ENCODE measurements at regions not wholly inside any gene's neighbourhood (a gene's known extent, or its start where the extent isn't known, plus 50 kb on each side); places are given as distances from the start of the nearest gene placed in this dataset.
"Not testable (repeated sequence)": the region's sequence is repeated elsewhere in the genome, so short reads cannot be mapped to it uniquely, and the experiment has no call there.

- DNase-seq = no peak
These were observed 1941.1 kb upstream of the CDH6 start for GRCh38 chr5:29252390-29252789.

- no peak for DNase-seq
These were observed 1946.0 kb upstream of the CDH6 start for GRCh38 chr5:29247346-29248028.

- no peak for DNase-seq
These were observed 1953.1 kb upstream of the CDH6 start for GRCh38 chr5:29240379-29240778.

GRCh38 chr5:29239606-29240005 is 1953.9 kb upstream of the CDH6 start:
- DNase-seq = no peak

GRCh38 chr5:29238115-29238514 is 1955.4 kb upstream of the CDH6 start:
- no peak for DNase-seq

- no peak for DNase-seq
These were observed 1962.3 kb upstream of the CDH6 start for GRCh38 chr5:29231154-29231553.

- no peak for DNase-seq
These were observed 1962.9 kb upstream of the CDH6 start for GRCh38 chr5:29230591-29230990.

GRCh38 chr5:29229461-29229860 is 1964.0 kb upstream of the CDH6 start:
- no peak for DNase-seq

- no peak for DNase-seq
These were observed 1975.3 kb upstream of the CDH6 start for GRCh38 chr5:29218138-29218537.

GRCh38 chr5:29214839-29215238 is 1978.6 kb upstream of the CDH6 start:
- no peak for DNase-seq

GRCh38 chr5:29213475-29213874 is 1980.0 kb upstream of the CDH6 start:
- no peak for DNase-seq

- no peak for DNase-seq
These were observed 1985.5 kb upstream of the CDH6 start for GRCh38 chr5:29208024-29208423.

GRCh38 chr5:29203049-29203448 is 1990.4 kb upstream of the CDH6 start:
- DNase-seq = no peak

- DNase-seq = no peak
These were observed 1995.6 kb upstream of the CDH6 start for GRCh38 chr5:29197631-29198454.

- DNase-seq = no peak
These were observed 1999.5 kb upstream of the CDH6 start for GRCh38 chr5:29193972-29194371.

- not testable (repeated sequence) for DNase-seq
These were observed 2002.0 kb upstream of the CDH6 start for GRCh38 chr5:29191269-29192048.

GRCh38 chr5:29190398-29190797 is 2003.1 kb upstream of the CDH6 start:
- not testable (repeated sequence) for DNase-seq

GRCh38 chr5:29186380-29186779 is 2007.1 kb upstream of the CDH6 start:
- not testable (repeated sequence) for DNase-seq

GRCh38 chr5:29185558-29185957 is 2007.9 kb upstream of the CDH6 start:
- no peak for DNase-seq

GRCh38 chr5:29175774-29176173 is 2017.7 kb upstream of the CDH6 start:
- DNase-seq = no peak

- DNase-seq = no peak
These were observed 2022.9 kb upstream of the CDH6 start for GRCh38 chr5:29170599-29170998.

GRCh38 chr5:29169886-29170285 is 2023.6 kb upstream of the CDH6 start:
- DNase-seq = no peak

GRCh38 chr5:29162297-29162696 is 2031.2 kb upstream of the CDH6 start:
- no peak for DNase-seq
